ENCODE measurements at regions not wholly inside any gene's neighbourhood (a gene's known extent, or its start where the extent isn't known, plus 50 kb on each side); places are given as distances from the start of the nearest gene placed in this dataset.

- TF ChIP-seq RARB (CRISPR knock-in tag; IDR thresholded peaks at IDR 0.05) (no peak), ZFP3 (CRISPR knock-in tag; IDR thresholded peaks at IDR 0.05) (no peak), CSDC2 (CRISPR knock-in tag; IDR thresholded peaks at IDR 0.05) (no peak), OSR1 (CRISPR knock-in tag; IDR thresholded peaks at IDR 0.05) (no peak), CREB5 (CRISPR knock-in tag; IDR thresholded peaks at IDR 0.05; ENCODE audit: low read depth) (no peak), ISL1 (CRISPR knock-in tag; IDR thresholded peaks at IDR 0.05) (no peak), ZNF565 (CRISPR knock-in tag; conservative IDR thresholded peaks at IDR 0.05; ENCODE audit: low read depth) (no peak), CSRNP3 (CRISPR knock-in tag; IDR thresholded peaks at IDR 0.05) (no peak), SNAI2 (CRISPR knock-in tag; IDR thresholded peaks at IDR 0.05) (no peak), TOX (CRISPR knock-in tag; IDR thresholded peaks at IDR 0.05; ENCODE audit: borderline replicate concordance) (no peak), TSHZ2 (CRISPR knock-in tag; IDR thresholded peaks at IDR 0.05) (no peak), PPARA (CRISPR knock-in tag; IDR thresholded peaks at IDR 0.05; ENCODE audit: borderline replicate concordance) (no peak), ESRRG (CRISPR knock-in tag; IDR thresholded peaks at IDR 0.05) (no peak), BACH2 (CRISPR knock-in tag; IDR thresholded peaks at IDR 0.05; ENCODE audit: borderline replicate concordance) (no peak), ZFP30 (CRISPR knock-in tag; IDR thresholded peaks at IDR 0.05) (no peak), POU6F1 (CRISPR knock-in tag; IDR thresholded peaks at IDR 0.05; ENCODE audit: borderline replicate concordance, low read depth) (no peak), PATZ1 (CRISPR knock-in tag; IDR thresholded peaks at IDR 0.05; ENCODE audit: borderline replicate concordance) (no peak), GLIS3 (CRISPR knock-in tag; IDR thresholded peaks at IDR 0.05) (no peak)
- ATAC-seq, result no peak
Measured at GRCh38 chr4:86544310-86544966, 49.7 kb upstream of the PTPN13 start.
